Endothelial cell of umbilical vein (primary cell): ENCODE measurements at regions not wholly inside any gene's neighbourhood (a gene's known extent, or its start where the extent isn't known, plus 50 kb on each side); places are given as distances from the start of the nearest gene placed in this dataset.

Experiments used
- BruUV-seq: library from RNA; stranded (reverse); fragments of 400-500 nt; replicated peaks from 2 replicates; lab custom pipeline; 2021; lab: Mats Ljungman, UMichigan
- CTCF ChIA-PET: fragments of 300-600, 350-600 bp; sonication (Branson Sonifier 250); formaldehyde crosslinking; loops from one replicate; lab custom pipeline; 2021; ENCODE audit warnings: antibody characterized with exemption, inconsistent platforms; lab: Charles Lee
- POLR2A ChIA-PET: fragments of 300-600, 350-600 bp; sonication (Branson Sonifier 250); formaldehyde crosslinking; loops from one replicate; lab custom pipeline; 2021; ENCODE audit warnings: antibody characterized with exemption, inconsistent platforms; lab: Charles Lee
- DNase-seq: peaks from one replicate; pipeline ENCODE4 v3.0.0-alpha.2; 2011; ENCODE audit warnings: low read depth, low spot score
- FAIRE-seq: peaks from 2 replicates; lab custom pipeline; 2011; peaks lifted over from hg19 to GRCh38; lab: Jason Lieb, UNC
- H2AFZ ChIP-seq: 2 replicates; pipeline ENCODE4 v1.6.0; 2012; ENCODE audit warnings: low read depth, low read length, control low read depth, inconsistent platforms
- H3K27ac ChIP-seq: 2 replicates; pipeline ENCODE4 v1.5.1; 2011; ENCODE audit warnings: low read depth, mild to moderate bottlenecking, control low read depth, low read length, moderate library complexity; ENCODE audit not compliant: insufficient read depth
- H3K27me3 ChIP-seq, 2 experiments: 2 replicates each; pipeline versions ENCODE4 v1.6.0 to v1.6.1; 2011; ENCODE audit warnings: low read length in 2 of 2, mixed read lengths in 1 of 2; ENCODE audit not compliant: control insufficient read depth in 2 of 2, insufficient read depth in 2 of 2
- H3K36me3 ChIP-seq, 2 experiments: 2 replicates in 1 of 2; 3 replicates in 1 of 2; pipeline ENCODE4 v1.5.1; 2011; ENCODE audit warnings: low read length in 2 of 2, mild to moderate bottlenecking in 1 of 2, moderate library complexity in 1 of 2; ENCODE audit not compliant: control insufficient read depth in 2 of 2, insufficient read depth in 2 of 2; ENCODE audit errors: extremely low read depth in 1 of 2
- H3K4me1 ChIP-seq: 3 replicates; pipeline ENCODE4 v1.5.1; 2011; ENCODE audit warnings: mild to moderate bottlenecking, low read length; ENCODE audit not compliant: control insufficient read depth, insufficient read depth; ENCODE audit errors: extremely low read depth
- H3K4me2 ChIP-seq: 2 replicates; pipeline ENCODE4 v1.6.1; 2011; ENCODE audit warnings: low read length, control low read depth, mixed read lengths; ENCODE audit not compliant: insufficient read depth
- H3K4me3 ChIP-seq, 3 experiments: fragments of 200-600 bp in 1 of 3; sonication (generic), shearing (Covaris generic) in 1 of 3; replicated peaks in 1 of 3; 2 replicates each; pipeline ENCODE4 v1.5.1; 2011 to 2016; ENCODE audit warnings: control low read depth in 3 of 3, low read length in 3 of 3, mild to moderate bottlenecking in 2 of 3, inconsistent platforms in 1 of 3, low read depth in 1 of 3, moderate library complexity in 1 of 3; ENCODE audit not compliant: insufficient read depth in 1 of 3
- H3K79me2 ChIP-seq: 2 replicates; pipeline ENCODE4 v1.6.0; 2012; ENCODE audit warnings: low read length, inconsistent platforms; ENCODE audit not compliant: control insufficient read depth, insufficient read depth
- H3K9ac ChIP-seq: replicated peaks from 2 replicates; pipeline ENCODE3; 2011; ENCODE audit warnings: low read length, control low read depth; ENCODE audit not compliant: insufficient read depth; ENCODE audit errors: extremely low read depth
- H3K9me1 ChIP-seq: replicated peaks from 3 replicates; pipeline ENCODE4 v1.6.0; 2011; ENCODE audit warnings: mild to moderate bottlenecking, low read length; ENCODE audit not compliant: control insufficient read depth, insufficient read depth; ENCODE audit errors: extremely low read depth
- H3K9me3 ChIP-seq: replicated peaks from 2 replicates; pipeline ENCODE4 v1.5.1; 2012; ENCODE audit warnings: low read length, inconsistent platforms; ENCODE audit not compliant: control insufficient read depth, insufficient read depth
- H4K20me1 ChIP-seq: replicated peaks from 2 replicates; pipeline ENCODE3; 2011; ENCODE audit warnings: mild to moderate bottlenecking, low read length; ENCODE audit not compliant: control insufficient read depth, insufficient read depth; ENCODE audit errors: extremely low read depth
- EZH2 ChIP-seq: IDR thresholded peaks from 2 replicates; pipeline ENCODE4 v1.6.1; 2012; ENCODE audit warnings: borderline replicate concordance, low read depth, mild to moderate bottlenecking, moderate library complexity, low read length, inconsistent platforms; ENCODE audit not compliant: severe bottlenecking
- FOS ChIP-seq: IDR thresholded peaks from 2 replicates; pipeline ENCODE4 v1.6.1; 2011; ENCODE audit warnings: mild to moderate bottlenecking, low read length, moderate library complexity, borderline replicate concordance; ENCODE audit not compliant: insufficient read depth
- POLR2A ChIP-seq: IDR thresholded peaks from 2 replicates; pipeline ENCODE4 v1.6.1; 2012; ENCODE audit warnings: low read depth, mild to moderate bottlenecking, control low read depth, low read length
- dilution Hi-C: fragments of 300-500 bp; cut with MboI; formaldehyde crosslinking; loops from one replicate; pipeline ENCODE4 v1.15.0; 2019; ENCODE audit warnings: low sequenced_read_pairs; ENCODE audit not compliant: extremely low pct_ligation_motif_present
- intact Hi-C: fragments of 100-400 bp; cut with micrococcal nuclease; formaldehyde crosslinking; loops from one replicate; pipeline ENCODE4 v1.10.0; 2022
- TF ChIP-seq, protein P1 (sequence below), 2 donors: IDR thresholded peaks; 1 replicate in 1 of 2; 2 replicates in 1 of 2; pipeline ENCODE4 v1.5.1; 2011; ENCODE audit warnings: low read length in 2 of 2, mild to moderate bottlenecking in 2 of 2, moderate library complexity in 2 of 2, control low read depth in 1 of 2, inconsistent platforms in 1 of 2, low read depth in 1 of 2; ENCODE audit not compliant: insufficient read depth in 1 of 2; ENCODE audit errors: extremely low read depth in 1 of 2

DNA sequence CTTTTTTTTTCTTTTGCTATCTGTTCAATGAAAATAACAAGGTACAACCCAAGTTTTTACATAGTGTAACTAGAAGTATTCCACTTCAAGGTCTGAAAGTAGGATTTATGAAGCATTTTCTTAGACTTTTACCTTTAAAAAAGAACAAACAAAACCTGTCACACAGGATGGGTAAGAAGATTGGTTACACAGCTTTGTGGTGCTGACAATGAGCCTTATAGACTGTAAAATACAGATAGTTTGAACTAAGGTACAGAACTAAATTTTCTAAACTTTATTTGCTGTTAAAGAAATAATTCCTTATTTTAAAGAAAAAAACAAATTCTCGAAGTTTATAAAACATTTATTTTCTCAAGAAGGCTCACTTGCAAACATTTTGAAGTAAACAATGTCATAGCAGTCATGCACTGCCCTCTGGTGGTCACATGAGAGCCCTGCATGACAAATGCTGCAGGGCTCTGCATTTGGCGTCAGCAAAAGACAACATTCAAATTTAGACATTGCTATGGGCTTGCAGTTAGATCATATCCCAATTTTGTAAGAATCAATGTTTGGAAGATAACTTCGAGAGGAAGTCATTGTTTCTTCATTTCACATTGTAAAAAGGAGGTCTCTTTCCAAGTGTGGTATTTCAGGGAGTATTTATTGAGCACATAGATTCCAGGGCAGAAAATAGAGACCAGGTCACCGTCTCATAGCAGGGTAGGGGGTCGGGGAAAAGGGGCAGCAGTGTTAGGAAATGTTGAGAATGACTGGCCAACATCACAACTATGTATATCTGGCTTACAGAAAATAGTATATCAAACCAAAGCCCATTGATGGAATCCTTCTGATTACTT lies 115.3 kb upstream of the FMN2 start:
- peak; percentile 38 for DNase-seq
- peak; percentile 70 for FAIRE-seq
- BruUV-seq: no TSS peak
- TF ChIP-seq, protein P1, sequence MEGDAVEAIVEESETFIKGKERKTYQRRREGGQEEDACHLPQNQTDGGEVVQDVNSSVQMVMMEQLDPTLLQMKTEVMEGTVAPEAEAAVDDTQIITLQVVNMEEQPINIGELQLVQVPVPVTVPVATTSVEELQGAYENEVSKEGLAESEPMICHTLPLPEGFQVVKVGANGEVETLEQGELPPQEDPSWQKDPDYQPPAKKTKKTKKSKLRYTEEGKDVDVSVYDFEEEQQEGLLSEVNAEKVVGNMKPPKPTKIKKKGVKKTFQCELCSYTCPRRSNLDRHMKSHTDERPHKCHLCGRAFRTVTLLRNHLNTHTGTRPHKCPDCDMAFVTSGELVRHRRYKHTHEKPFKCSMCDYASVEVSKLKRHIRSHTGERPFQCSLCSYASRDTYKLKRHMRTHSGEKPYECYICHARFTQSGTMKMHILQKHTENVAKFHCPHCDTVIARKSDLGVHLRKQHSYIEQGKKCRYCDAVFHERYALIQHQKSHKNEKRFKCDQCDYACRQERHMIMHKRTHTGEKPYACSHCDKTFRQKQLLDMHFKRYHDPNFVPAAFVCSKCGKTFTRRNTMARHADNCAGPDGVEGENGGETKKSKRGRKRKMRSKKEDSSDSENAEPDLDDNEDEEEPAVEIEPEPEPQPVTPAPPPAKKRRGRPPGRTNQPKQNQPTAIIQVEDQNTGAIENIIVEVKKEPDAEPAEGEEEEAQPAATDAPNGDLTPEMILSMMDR (IDR thresholded peaks at IDR 0.05; ENCODE audit: extremely low read depth in 1 of 2, insufficient read depth in 1 of 2, low read depth in 1 of 2, low read length in 2 of 2): peak; percentile 82 to 88
- TF ChIP-seq POLR2A: no peak
- Histone ChIP-seq H3K79me2 (no peaks in the 10 kb centered on the region), H2AFZ (no peak overlapping the region), H3K4me1 (no peaks in the 10 kb centered on the region), H3K27me3 (no peaks in the 10 kb centered on the region), H3K9ac (no peak overlapping the region), H3K27ac (no peak overlapping the region), H3K4me2 (no peak overlapping the region), H3K4me3 (no peak overlapping the region), H3K36me3 (no peaks in the 10 kb centered on the region), H4K20me1 (no peaks in the 10 kb centered on the region), H3K9me1 (no peaks in the 10 kb centered on the region), H3K9me3 (no peaks in the 10 kb centered on the region)
- dilution Hi-C loops (no loop called here), intact Hi-C loops (loop anchor here (1.0 kb wide), 1 partner anchor 25 kb away; no protein-coding TSS in a partner anchor)
- ChIA-PET CTCF (interaction anchor here (1.2 kb wide), 1 partner anchor 25 kb away, joined by 9 read pairs; no protein-coding TSS in a partner anchor), POLR2A (no interaction called here)

DNA sequence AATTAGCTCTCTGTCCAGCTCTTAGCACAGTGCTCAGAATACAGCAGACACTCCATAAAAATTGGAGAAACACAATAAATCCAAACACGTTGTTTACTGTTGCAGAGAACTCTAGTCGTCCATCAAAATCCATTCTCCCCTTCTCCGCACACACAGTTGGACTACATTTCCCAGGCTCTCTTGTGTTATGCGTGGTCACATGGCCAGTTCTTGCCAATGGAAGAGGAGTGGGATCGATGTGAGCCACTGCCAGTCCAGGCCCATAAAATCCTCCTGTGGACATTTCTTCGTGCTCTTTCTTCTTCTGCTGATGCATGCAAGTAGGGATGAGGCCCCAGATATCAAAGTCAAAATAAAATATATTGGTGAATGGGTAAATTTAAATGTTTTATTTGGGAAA lies 114.3 kb upstream of the FMN2 start:
- Histone ChIP-seq H3K79me2 (no peaks in the 10 kb centered on the region), H3K9me1 (no peaks in the 10 kb centered on the region), H3K9me3 (no peaks in the 10 kb centered on the region), H3K27me3 (no peaks in the 10 kb centered on the region), H3K27ac (no peak overlapping the region), H3K4me3 (no peak overlapping the region), H4K20me1 (no peaks in the 10 kb centered on the region), H3K4me2 (no peak overlapping the region), H3K9ac (no peak overlapping the region), H3K4me1 (no peaks in the 10 kb centered on the region), H3K36me3 (no peaks in the 10 kb centered on the region), H2AFZ (no peak overlapping the region)
- dilution Hi-C loops: no loop called here
- DNase-seq: no peak
- POLR2A ChIA-PET: no interaction called here
- TF ChIP-seq, protein P1 (IDR thresholded peaks at IDR 0.05; ENCODE audit: extremely low read depth in 1 of 2, insufficient read depth in 1 of 2, low read depth in 1 of 2, low read length in 2 of 2): no peak
- TF ChIP-seq EZH2: no peak
- TF ChIP-seq POLR2A: no peak
- no peak for TF ChIP-seq FOS
- CTCF ChIA-PET: no interaction called here
- no TSS peak for BruUV-seq
- intact Hi-C loops: no loop called here
- FAIRE-seq: no peak
